Skeletal muscle cell (primary cell): ENCODE measurements at regions not wholly inside any gene's neighbourhood (a gene's known extent, or its start where the extent isn't known, plus 50 kb on each side); places are given as distances from the start of the nearest gene placed in this dataset.
A peak's percentile ranks its signal among the peaks of the same experiment; 100 is the strongest.
"Not testable (repeated sequence)": the region's sequence is repeated elsewhere in the genome, so short reads cannot be mapped to it uniquely, and the experiment has no call there.

Experiments
- DNase-seq: peaks from one replicate; pipeline ENCODE4 v3.0.0-alpha.2; 2010; ENCODE audit warnings: low read depth
- H3K4me3 ChIP-seq: 2 replicates; pipeline ENCODE4 v1.5.1; 2011; ENCODE audit warnings: low read depth, mild to moderate bottlenecking, control low read depth, low read length, moderate library complexity

DNA sequence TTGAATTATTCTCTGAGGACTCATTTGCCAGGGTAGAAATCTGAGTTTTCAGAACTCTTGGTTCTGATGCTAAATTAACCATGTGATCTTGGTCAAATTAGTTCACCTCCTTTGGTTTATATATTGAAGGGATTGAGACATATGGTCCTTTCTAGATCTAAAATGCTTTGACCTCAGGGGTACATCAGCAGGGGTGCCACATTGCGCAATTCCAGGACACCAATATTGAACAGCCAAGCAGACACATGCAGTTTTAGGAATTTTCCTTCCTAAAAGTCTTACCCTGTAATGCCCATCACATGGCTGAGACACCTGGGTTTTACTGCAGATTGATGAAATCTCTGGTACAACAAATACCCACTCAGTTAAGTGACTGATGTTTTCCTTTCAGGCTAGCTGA lies 254.4 kb upstream of the NCAM1 start:
- no peak for DNase-seq
- no peak overlapping the region for H3K4me3 ChIP-seq

- not testable (repeated sequence) for DNase-seq, H3K4me3 ChIP-seq
Measured at GRCh38 chr11:112714340-112714739, 246.9 kb upstream of the NCAM1 start.

GRCh38 chr11:112715056-112715455 lies 246.2 kb upstream of the NCAM1 start:
- DNase-seq: no peak
- no peak overlapping the region for H3K4me3 ChIP-seq

DNA sequence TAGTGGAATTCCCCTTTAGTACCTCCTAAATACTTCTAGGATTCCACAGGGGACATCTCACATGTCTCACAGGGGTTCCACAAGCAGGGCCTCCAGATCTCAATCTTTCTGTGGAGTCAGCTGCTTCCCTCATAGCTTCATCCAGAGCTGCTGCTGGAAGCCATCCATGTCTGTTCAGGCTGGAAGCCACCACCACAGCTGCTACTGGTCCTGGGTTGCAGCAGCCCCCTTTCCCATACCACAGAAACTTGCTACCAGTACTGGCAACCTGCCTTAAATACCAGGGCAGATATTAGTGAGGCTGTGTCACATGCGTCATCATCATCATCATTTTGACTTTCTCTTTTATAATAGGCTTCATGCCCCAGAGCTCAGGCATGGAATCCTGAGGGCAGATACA lies 242.7 kb upstream of the NCAM1 start:
- H3K4me3 ChIP-seq: no peak overlapping the region

DNA sequence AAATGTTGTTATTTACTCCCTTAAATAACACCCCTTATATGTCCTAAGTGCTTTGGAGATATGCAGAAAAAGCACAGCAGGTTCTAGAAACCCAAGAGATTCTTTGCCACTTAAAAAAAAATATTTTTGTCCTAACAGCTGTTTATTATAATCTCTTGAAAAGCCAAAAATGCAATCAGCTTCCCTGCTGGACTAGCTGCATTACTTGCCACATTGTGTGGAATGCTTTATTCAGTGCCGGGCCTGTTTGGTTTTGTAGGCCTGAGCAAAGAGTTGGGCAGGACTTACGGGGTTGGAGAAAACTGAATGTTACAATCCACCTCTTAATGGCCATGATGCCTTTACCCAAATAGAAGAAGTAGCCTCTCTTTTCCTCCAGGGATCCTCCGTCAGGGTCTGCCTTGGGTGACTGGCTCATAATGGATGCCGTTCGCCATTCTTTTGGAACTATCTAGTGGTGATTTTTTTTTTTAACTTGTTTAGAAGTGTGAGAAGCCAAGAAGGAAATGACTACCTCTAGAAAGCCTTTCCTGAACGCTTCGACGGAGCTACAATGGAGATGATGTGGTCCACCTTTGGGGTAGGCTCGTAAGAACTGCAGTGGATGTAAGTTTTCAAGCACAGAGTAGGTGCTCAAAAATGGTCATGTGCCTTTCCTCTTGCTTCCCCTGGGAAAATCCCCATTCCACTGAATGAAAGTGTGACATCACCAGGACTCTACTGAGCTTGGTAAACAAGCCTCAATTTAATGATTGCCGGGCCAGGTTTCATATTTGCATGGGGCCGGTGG lies 241.3 kb upstream of the NCAM1 start:
- no peak for DNase-seq

More for the DNA sequence above, 242.7 kb upstream of the NCAM1 start:
- DNase-seq: peak; percentile 36

GRCh38 chr11:112722148-112722547 lies 239.1 kb upstream of the NCAM1 start:
- H3K4me3 ChIP-seq: no peak overlapping the region
- no peak for DNase-seq

More for the DNA sequence above, 241.3 kb upstream of the NCAM1 start:
- H3K4me3 ChIP-seq: no peak overlapping the region

DNA sequence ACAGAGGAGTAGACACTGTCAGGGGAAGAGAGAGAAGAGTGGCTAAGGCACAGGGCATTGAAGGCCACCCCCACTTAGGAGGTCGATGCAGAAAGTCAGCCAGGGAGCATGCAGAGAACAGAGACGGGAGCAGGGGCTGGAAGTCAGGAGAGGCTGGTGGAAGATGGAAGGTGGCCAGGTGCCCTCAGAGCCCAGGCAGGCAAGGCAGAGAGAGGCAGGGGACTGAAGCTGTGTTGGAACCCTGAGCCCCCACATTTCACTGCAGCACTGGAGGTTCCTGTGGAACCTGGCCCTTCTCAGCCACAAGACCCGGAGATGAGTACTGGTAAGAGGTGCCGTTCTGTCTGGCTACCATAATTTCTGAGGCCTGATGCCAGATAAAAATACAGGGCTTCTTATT lies 238.3 kb upstream of the NCAM1 start:
- H3K4me3 ChIP-seq: no peak overlapping the region
- no peak for DNase-seq

- DNase-seq: no peak
- no peak overlapping the region for H3K4me3 ChIP-seq
Measured at GRCh38 chr11:112723676-112724495, 237.3 kb upstream of the NCAM1 start.

DNA sequence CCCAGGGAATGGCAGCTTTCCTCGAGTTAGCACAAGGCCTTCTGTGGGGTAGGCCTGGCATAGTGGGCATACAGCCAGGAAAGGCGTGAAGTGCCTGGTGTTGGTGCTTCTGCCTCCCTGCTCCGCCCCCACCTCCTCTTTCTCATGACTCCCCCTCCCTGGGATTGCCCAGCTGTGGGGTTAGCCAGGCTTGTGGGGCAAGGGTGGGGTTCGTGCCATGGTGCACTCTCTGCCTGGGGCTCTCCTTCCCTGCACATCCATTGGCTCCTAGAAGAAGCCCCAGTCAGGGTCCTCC lies 236.8 kb upstream of the NCAM1 start:
- H3K4me3 ChIP-seq: no peak overlapping the region
- DNase-seq: no peak

DNA sequence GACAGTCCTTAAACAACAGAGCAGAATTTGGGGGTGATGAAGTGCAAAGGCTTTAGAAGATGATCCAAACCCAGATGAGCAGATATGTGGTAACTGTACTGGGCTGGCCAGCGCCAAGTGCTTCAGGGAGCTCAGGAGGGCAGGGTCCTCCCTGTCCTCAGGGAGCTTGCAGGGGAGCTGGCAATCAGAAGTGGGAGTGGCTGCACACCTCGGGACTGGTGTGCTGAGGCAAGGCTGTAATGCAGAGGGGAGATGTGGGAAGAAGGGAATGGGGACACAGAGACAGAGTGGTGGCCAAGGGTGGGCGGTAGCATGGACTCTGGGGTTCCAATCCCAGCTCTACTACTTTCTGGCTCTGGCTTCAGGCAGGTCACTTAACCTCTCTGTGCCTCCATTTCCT lies 235.6 kb upstream of the NCAM1 start:
- H3K4me3 ChIP-seq: no peak overlapping the region

GRCh38 chr11:112727341-112727841 lies 233.8 kb upstream of the NCAM1 start:
- no peak for DNase-seq
- H3K4me3 ChIP-seq: no peak overlapping the region

More for the DNA sequence above, 235.6 kb upstream of the NCAM1 start:
- no peak for DNase-seq

- no peak overlapping the region for H3K4me3 ChIP-seq
- DNase-seq: no peak
Measured at GRCh38 chr11:112728288-112728687, 232.9 kb upstream of the NCAM1 start.

DNA sequence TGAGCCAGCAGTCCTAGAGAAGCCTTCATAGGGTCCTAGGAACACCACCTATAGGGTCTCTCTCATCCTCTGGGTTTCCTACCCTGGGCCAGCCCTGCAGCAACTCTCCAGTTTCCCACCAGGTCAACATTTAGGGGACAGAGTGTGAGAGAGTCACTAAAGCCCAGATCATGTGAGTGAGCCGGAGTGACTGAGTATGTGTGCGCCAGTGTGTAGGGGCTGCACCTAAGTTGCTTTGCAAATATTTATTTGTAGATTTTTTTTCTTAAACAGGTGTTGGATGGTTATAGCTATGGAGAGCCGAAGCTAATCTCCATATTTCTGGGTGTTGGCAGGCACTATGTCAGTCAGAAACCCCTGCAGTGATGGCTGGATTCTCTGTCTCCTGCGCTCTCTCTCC lies 232.5 kb upstream of the NCAM1 start:
- DNase-seq: no peak
- no peak overlapping the region for H3K4me3 ChIP-seq

DNA sequence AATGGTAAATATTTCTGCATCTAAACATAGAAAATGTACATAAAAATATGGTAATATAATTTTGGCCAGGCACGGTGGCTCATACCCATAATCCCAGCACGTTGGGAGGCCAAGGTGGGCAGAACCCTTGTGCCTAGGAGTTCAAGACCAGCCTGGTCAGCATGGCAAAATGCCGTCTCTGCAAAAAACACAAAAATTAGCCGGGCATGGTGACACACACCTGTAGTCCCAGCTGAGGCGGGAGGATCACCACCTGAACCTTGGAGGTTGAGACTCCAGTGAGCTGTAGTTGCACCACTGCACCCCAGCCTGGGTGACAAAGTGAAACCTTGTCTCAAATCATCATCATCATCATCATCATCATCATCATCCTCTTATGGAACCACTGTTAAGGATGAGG lies 230.6 kb upstream of the NCAM1 start:
- no peak for DNase-seq
- no peak overlapping the region for H3K4me3 ChIP-seq

DNA sequence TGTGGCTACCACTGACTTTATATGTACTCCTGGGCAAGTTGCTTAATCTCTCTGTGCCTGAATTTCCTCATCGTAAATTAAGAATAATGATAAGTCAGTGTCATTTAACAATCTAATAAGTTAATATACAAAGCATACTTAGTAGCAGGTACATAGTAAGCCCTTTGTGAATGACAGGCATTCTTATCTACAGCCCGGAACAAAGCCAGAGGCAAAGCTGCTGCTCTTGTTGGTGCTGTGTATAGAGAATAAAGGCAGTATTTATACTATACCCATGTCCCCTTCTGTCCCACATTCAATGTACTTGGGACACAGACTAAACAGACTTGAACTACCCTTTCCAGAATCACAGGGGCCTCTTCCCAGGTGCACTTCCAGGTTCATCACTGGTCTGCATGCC lies 229.7 kb upstream of the NCAM1 start:
- H3K4me3 ChIP-seq: no peak overlapping the region

DNA sequence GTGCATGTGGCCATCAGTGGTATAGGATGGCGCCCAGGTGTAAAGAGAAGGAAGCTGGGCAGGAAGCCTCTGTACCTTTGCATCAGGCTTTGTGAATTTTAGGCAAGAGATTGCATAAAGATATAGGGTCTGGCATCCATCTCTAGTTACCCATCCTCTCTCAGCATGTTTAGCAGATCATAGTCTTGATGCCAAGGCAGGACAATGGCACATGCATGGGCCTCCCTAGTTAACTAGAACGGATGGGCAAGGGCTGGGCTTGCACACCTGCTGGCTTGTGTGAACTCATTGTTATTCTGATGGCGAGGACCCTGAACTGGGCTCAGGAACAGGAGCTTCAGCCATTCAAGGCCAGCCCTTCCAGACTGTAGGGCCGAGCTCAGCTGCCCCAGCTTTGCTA lies 229.2 kb upstream of the NCAM1 start:
- DNase-seq: no peak
- H3K4me3 ChIP-seq: no peak overlapping the region

More for the DNA sequence above, 229.7 kb upstream of the NCAM1 start:
- no peak for DNase-seq

GRCh38 chr11:112734207-112734606 lies 227.0 kb upstream of the NCAM1 start:
- no peak for DNase-seq

GRCh38 chr11:112735470-112735869 lies 225.8 kb upstream of the NCAM1 start:
- DNase-seq: no peak

More at GRCh38 chr11:112734207-112734606, 227.0 kb upstream of the NCAM1 start:
- no peak overlapping the region for H3K4me3 ChIP-seq

GRCh38 chr11:112744041-112744440 lies 217.2 kb upstream of the NCAM1 start:
- no peak for DNase-seq
- H3K4me3 ChIP-seq: no peak overlapping the region

More at GRCh38 chr11:112735470-112735869, 225.8 kb upstream of the NCAM1 start:
- no peak overlapping the region for H3K4me3 ChIP-seq

- H3K4me3 ChIP-seq: no peak overlapping the region
- DNase-seq: no peak
Measured at GRCh38 chr11:112745973-112746372, 215.2 kb upstream of the NCAM1 start.

- DNase-seq: no peak
- no peak overlapping the region for H3K4me3 ChIP-seq
Measured at GRCh38 chr11:112748252-112748651, 213.0 kb upstream of the NCAM1 start.
